Endothelial cell of umbilical vein (primary cell): ENCODE measurements at regions not wholly inside any gene's neighbourhood (a gene's known extent, or its start where the extent isn't known, plus 50 kb on each side); places are given as distances from the start of the nearest gene placed in this dataset.

Experiments used
- BruUV-seq: library from RNA; stranded (reverse); fragments of 400-500 nt; replicated peaks from 2 replicates; lab custom pipeline; 2021; lab: Mats Ljungman, UMichigan
- CTCF ChIA-PET: fragments of 300-600, 350-600 bp; sonication (Branson Sonifier 250); formaldehyde crosslinking; loops from one replicate; lab custom pipeline; 2021; ENCODE audit warnings: antibody characterized with exemption, inconsistent platforms; lab: Charles Lee
- POLR2A ChIA-PET: fragments of 300-600, 350-600 bp; sonication (Branson Sonifier 250); formaldehyde crosslinking; loops from one replicate; lab custom pipeline; 2021; ENCODE audit warnings: antibody characterized with exemption, inconsistent platforms; lab: Charles Lee
- DNase-seq: peaks from one replicate; pipeline ENCODE4 v3.0.0-alpha.2; 2011; ENCODE audit warnings: low read depth, low spot score
- FAIRE-seq: peaks from 2 replicates; lab custom pipeline; 2011; peaks lifted over from hg19 to GRCh38; lab: Jason Lieb, UNC
- H2AFZ ChIP-seq: 2 replicates; pipeline ENCODE4 v1.6.0; 2012; ENCODE audit warnings: low read depth, low read length, control low read depth, inconsistent platforms
- H3K27ac ChIP-seq: 2 replicates; pipeline ENCODE4 v1.5.1; 2011; ENCODE audit warnings: low read depth, mild to moderate bottlenecking, control low read depth, low read length, moderate library complexity; ENCODE audit not compliant: insufficient read depth
- H3K27me3 ChIP-seq, 2 experiments: 2 replicates each; pipeline versions ENCODE4 v1.6.0 to v1.6.1; 2011; ENCODE audit warnings: low read length in 2 of 2, mixed read lengths in 1 of 2; ENCODE audit not compliant: control insufficient read depth in 2 of 2, insufficient read depth in 2 of 2
- H3K36me3 ChIP-seq, 2 experiments: 2 replicates in 1 of 2; 3 replicates in 1 of 2; pipeline ENCODE4 v1.5.1; 2011; ENCODE audit warnings: low read length in 2 of 2, mild to moderate bottlenecking in 1 of 2, moderate library complexity in 1 of 2; ENCODE audit not compliant: control insufficient read depth in 2 of 2, insufficient read depth in 2 of 2; ENCODE audit errors: extremely low read depth in 1 of 2
- H3K4me1 ChIP-seq: 3 replicates; pipeline ENCODE4 v1.5.1; 2011; ENCODE audit warnings: mild to moderate bottlenecking, low read length; ENCODE audit not compliant: control insufficient read depth, insufficient read depth; ENCODE audit errors: extremely low read depth
- H3K4me2 ChIP-seq: 2 replicates; pipeline ENCODE4 v1.6.1; 2011; ENCODE audit warnings: low read length, control low read depth, mixed read lengths; ENCODE audit not compliant: insufficient read depth
- H3K4me3 ChIP-seq, 3 experiments: fragments of 200-600 bp in 1 of 3; sonication (generic), shearing (Covaris generic) in 1 of 3; replicated peaks in 1 of 3; 2 replicates each; pipeline ENCODE4 v1.5.1; 2011 to 2016; ENCODE audit warnings: control low read depth in 3 of 3, low read length in 3 of 3, mild to moderate bottlenecking in 2 of 3, inconsistent platforms in 1 of 3, low read depth in 1 of 3, moderate library complexity in 1 of 3; ENCODE audit not compliant: insufficient read depth in 1 of 3
- H3K79me2 ChIP-seq: 2 replicates; pipeline ENCODE4 v1.6.0; 2012; ENCODE audit warnings: low read length, inconsistent platforms; ENCODE audit not compliant: control insufficient read depth, insufficient read depth
- H3K9ac ChIP-seq: replicated peaks from 2 replicates; pipeline ENCODE3; 2011; ENCODE audit warnings: low read length, control low read depth; ENCODE audit not compliant: insufficient read depth; ENCODE audit errors: extremely low read depth
- H3K9me1 ChIP-seq: replicated peaks from 3 replicates; pipeline ENCODE4 v1.6.0; 2011; ENCODE audit warnings: mild to moderate bottlenecking, low read length; ENCODE audit not compliant: control insufficient read depth, insufficient read depth; ENCODE audit errors: extremely low read depth
- H3K9me3 ChIP-seq: replicated peaks from 2 replicates; pipeline ENCODE4 v1.5.1; 2012; ENCODE audit warnings: low read length, inconsistent platforms; ENCODE audit not compliant: control insufficient read depth, insufficient read depth
- H4K20me1 ChIP-seq: replicated peaks from 2 replicates; pipeline ENCODE3; 2011; ENCODE audit warnings: mild to moderate bottlenecking, low read length; ENCODE audit not compliant: control insufficient read depth, insufficient read depth; ENCODE audit errors: extremely low read depth
- EZH2 ChIP-seq: IDR thresholded peaks from 2 replicates; pipeline ENCODE4 v1.6.1; 2012; ENCODE audit warnings: borderline replicate concordance, low read depth, mild to moderate bottlenecking, moderate library complexity, low read length, inconsistent platforms; ENCODE audit not compliant: severe bottlenecking
- FOS ChIP-seq: IDR thresholded peaks from 2 replicates; pipeline ENCODE4 v1.6.1; 2011; ENCODE audit warnings: mild to moderate bottlenecking, low read length, moderate library complexity, borderline replicate concordance; ENCODE audit not compliant: insufficient read depth
- GATA2 ChIP-seq: IDR thresholded peaks from 2 replicates; pipeline ENCODE4 v1.7.0; 2011; ENCODE audit warnings: low read depth, mild to moderate bottlenecking, moderate library complexity, mixed read lengths, low read length; ENCODE audit not compliant: insufficient read length, insufficient read depth
- JUN ChIP-seq: IDR thresholded peaks from 2 replicates; pipeline ENCODE4 v1.6.1; 2011; ENCODE audit warnings: borderline replicate concordance, low read depth; ENCODE audit not compliant: insufficient read length, insufficient read depth
- MAX ChIP-seq: IDR thresholded peaks from 2 replicates; pipeline ENCODE4 v1.6.1; 2011; ENCODE audit not compliant: insufficient read depth, insufficient read length
- MYC ChIP-seq: IDR thresholded peaks from one replicate; pipeline ENCODE4 v1.6.1; 2011; ENCODE audit warnings: mild to moderate bottlenecking, low read depth, low read length
- POLR2A ChIP-seq: IDR thresholded peaks from 2 replicates; pipeline ENCODE4 v1.6.1; 2012; ENCODE audit warnings: low read depth, mild to moderate bottlenecking, control low read depth, low read length
- POLR2AphosphoS5 ChIP-seq: IDR thresholded peaks from 2 replicates; pipeline ENCODE4 v1.6.1; 2012; ENCODE audit warnings: low read depth, mild to moderate bottlenecking, control low read depth, low read length, moderate library complexity; ENCODE audit not compliant: insufficient read depth
- dilution Hi-C: fragments of 300-500 bp; cut with MboI; formaldehyde crosslinking; loops from one replicate; pipeline ENCODE4 v1.15.0; 2019; ENCODE audit warnings: low sequenced_read_pairs; ENCODE audit not compliant: extremely low pct_ligation_motif_present
- intact Hi-C: fragments of 100-400 bp; cut with micrococcal nuclease; formaldehyde crosslinking; loops from one replicate; pipeline ENCODE4 v1.10.0; 2022
- TF ChIP-seq, protein P1 (sequence below), 2 donors: IDR thresholded peaks; 1 replicate in 1 of 2; 2 replicates in 1 of 2; pipeline ENCODE4 v1.5.1; 2011; ENCODE audit warnings: low read length in 2 of 2, mild to moderate bottlenecking in 2 of 2, moderate library complexity in 2 of 2, control low read depth in 1 of 2, inconsistent platforms in 1 of 2, low read depth in 1 of 2; ENCODE audit not compliant: insufficient read depth in 1 of 2; ENCODE audit errors: extremely low read depth in 1 of 2

GRCh38 chr7:65809982-65810288, 62.9 kb upstream of the VKORC1L1 start:
- intact Hi-C loops: loop anchor here (10.0 kb wide), 1 partner anchor 55 kb away; no protein-coding TSS in a partner anchor
- TF ChIP-seq JUN: no peak
- TF ChIP-seq EZH2: no peak
- no peak for TF ChIP-seq MAX
- TF ChIP-seq POLR2A: no peak
- TF ChIP-seq POLR2AphosphoS5: no peak
- no peak for TF ChIP-seq GATA2
- TF ChIP-seq, protein P1, sequence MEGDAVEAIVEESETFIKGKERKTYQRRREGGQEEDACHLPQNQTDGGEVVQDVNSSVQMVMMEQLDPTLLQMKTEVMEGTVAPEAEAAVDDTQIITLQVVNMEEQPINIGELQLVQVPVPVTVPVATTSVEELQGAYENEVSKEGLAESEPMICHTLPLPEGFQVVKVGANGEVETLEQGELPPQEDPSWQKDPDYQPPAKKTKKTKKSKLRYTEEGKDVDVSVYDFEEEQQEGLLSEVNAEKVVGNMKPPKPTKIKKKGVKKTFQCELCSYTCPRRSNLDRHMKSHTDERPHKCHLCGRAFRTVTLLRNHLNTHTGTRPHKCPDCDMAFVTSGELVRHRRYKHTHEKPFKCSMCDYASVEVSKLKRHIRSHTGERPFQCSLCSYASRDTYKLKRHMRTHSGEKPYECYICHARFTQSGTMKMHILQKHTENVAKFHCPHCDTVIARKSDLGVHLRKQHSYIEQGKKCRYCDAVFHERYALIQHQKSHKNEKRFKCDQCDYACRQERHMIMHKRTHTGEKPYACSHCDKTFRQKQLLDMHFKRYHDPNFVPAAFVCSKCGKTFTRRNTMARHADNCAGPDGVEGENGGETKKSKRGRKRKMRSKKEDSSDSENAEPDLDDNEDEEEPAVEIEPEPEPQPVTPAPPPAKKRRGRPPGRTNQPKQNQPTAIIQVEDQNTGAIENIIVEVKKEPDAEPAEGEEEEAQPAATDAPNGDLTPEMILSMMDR (IDR thresholded peaks at IDR 0.05; ENCODE audit: extremely low read depth in 1 of 2, insufficient read depth in 1 of 2, low read depth in 1 of 2, low read length in 2 of 2): no peak
- no peak for TF ChIP-seq FOS
- TF ChIP-seq MYC: no peak
- Histone ChIP-seq H3K27me3 (no peaks in the 10 kb centered on the region), H3K36me3 (no peaks in the 10 kb centered on the region), H3K27ac (no peak overlapping the region), H3K9me3 (no peaks in the 10 kb centered on the region), H3K4me2 (no peak overlapping the region), H4K20me1 (no peaks in the 10 kb centered on the region), H3K9me1 (no peaks in the 10 kb centered on the region), H3K79me2 (no peaks in the 10 kb centered on the region), H3K4me3 (no peak overlapping the region), H2AFZ (no peak overlapping the region), H3K9ac (no peak overlapping the region), H3K4me1 (no peaks in the 10 kb centered on the region)
- POLR2A ChIA-PET: no interaction called here
- no peak for DNase-seq
- CTCF ChIA-PET: no interaction called here
- dilution Hi-C loops: no loop called here
- BruUV-seq: no TSS peak
- no peak for FAIRE-seq
